Keratinocyte (primary cell): ENCODE measurements at regions not wholly inside any gene's neighbourhood (a gene's known extent, or its start where the extent isn't known, plus 50 kb on each side); places are given as distances from the start of the nearest gene placed in this dataset.

Source experiments
- CTCF ChIP-seq, 3 experiments: IDR thresholded peaks in 1 of 3; conservative IDR thresholded peaks in 1 of 3; optimal IDR thresholded peaks in 1 of 3; 2 replicates in 2 of 3; 3 replicates in 1 of 3; pipeline versions ENCODE3 to v1.5.1; 2011; ENCODE audit warnings: low read length in 3 of 3, mild to moderate bottlenecking in 3 of 3, moderate library complexity in 2 of 3, control low read depth in 1 of 3, inconsistent platforms in 1 of 3; ENCODE audit not compliant: insufficient read depth in 2 of 3; ENCODE audit errors: extremely low read depth in 1 of 3
- EZH2 ChIP-seq: IDR thresholded peaks from one replicate; pipeline ENCODE4 v1.6.1; 2012; ENCODE audit warnings: inconsistent platforms, mild to moderate bottlenecking, low read length, moderate library complexity

- TF ChIP-seq CTCF (optimal IDR thresholded peaks at IDR 0.05 in 1 of 3, IDR thresholded peaks at IDR 0.05 in 1 of 3, conservative IDR thresholded peaks at IDR 0.05 in 1 of 3; ENCODE audit: extremely low read depth in 1 of 3, insufficient read depth in 2 of 3, low read length in 3 of 3) (no peak), EZH2 (no peak)
Observed at GRCh38 chr4:19047279-19047880, 1025.8 kb upstream of the LCORL start.
